Panc1 (cell line): ENCODE measurements at regions not wholly inside any gene's neighbourhood (a gene's known extent, or its start where the extent isn't known, plus 50 kb on each side); places are given as distances from the start of the nearest gene placed in this dataset.

ENCODE experiments used
- ATAC-seq: fragments of 200-7000 bp; cut with Tn5 transposase; 2 replicates; pipeline ENCODE4 v1.9.1; 2020; ENCODE audit warnings: mild to moderate bottlenecking, moderate library complexity
- BruUV-seq: library from RNA; stranded (reverse); fragments of 400-500 nt; replicated peaks from 2 replicates; lab custom pipeline; 2021; lab: Mats Ljungman, UMichigan
- CTCF ChIA-PET: fragments of 300-600 bp; sonication (Branson Sonifier 250); formaldehyde crosslinking; loops from one replicate; lab custom pipeline; 2022; ENCODE audit warnings: antibody characterized with exemption; lab: Charles Lee
- POLR2A ChIA-PET: fragments of 300-600 bp; sonication (Branson Sonifier 250); formaldehyde crosslinking; loops from one replicate; lab custom pipeline; 2022; ENCODE audit warnings: antibody characterized with exemption; lab: Charles Lee
- DNase-seq: peaks from one replicate; pipeline ENCODE4 v3.0.0-alpha.2; 2010; ENCODE audit warnings: low read depth, low spot score
- H3K27ac ChIP-seq: 2 replicates; pipeline ENCODE4 v1.5.1; 2011; ENCODE audit warnings: mild to moderate bottlenecking, low read length, inconsistent platforms
- H3K27me3 ChIP-seq: fragments of 200-500 bp; sonication (Bioruptor generic); 2 replicates; pipeline ENCODE4 v1.6.0; 2014; ENCODE audit warnings: low read length, inconsistent platforms; ENCODE audit not compliant: control insufficient read depth, insufficient read depth
- H3K36me3 ChIP-seq: fragments of 200-500 bp; sonication (Bioruptor generic); 2 replicates; pipeline ENCODE4 v1.5.1; 2014; ENCODE audit warnings: inconsistent platforms, mild to moderate bottlenecking, low read length, moderate library complexity; ENCODE audit not compliant: control insufficient read depth, insufficient read depth
- H3K4me1 ChIP-seq: 2 replicates; pipeline ENCODE4 v1.5.1; 2011; ENCODE audit warnings: inconsistent platforms, mild to moderate bottlenecking, low read length, moderate library complexity; ENCODE audit not compliant: control insufficient read depth, insufficient read depth
- H3K4me3 ChIP-seq, 2 experiments: 2 replicates each; pipeline ENCODE4 v1.5.1; 2011 to 2012; ENCODE audit warnings: low read depth in 2 of 2, low read length in 2 of 2, mild to moderate bottlenecking in 2 of 2, inconsistent platforms in 1 of 2, moderate library complexity in 1 of 2
- H3K9me3 ChIP-seq: fragments of 200-500 bp; sonication (Bioruptor generic); 2 replicates; pipeline ENCODE4 v1.5.1; 2014; ENCODE audit warnings: low read depth, mild to moderate bottlenecking, inconsistent platforms, low read length, moderate library complexity; ENCODE audit not compliant: control insufficient read depth, insufficient read depth
- CTCF ChIP-seq: fragments of 450-650 bp; IDR thresholded peaks from 2 replicates; pipeline ENCODE4 v1.5.1; 2017; ENCODE audit warnings: mild to moderate bottlenecking
- POLR2AphosphoS5 ChIP-seq: IDR thresholded peaks from 2 replicates; pipeline ENCODE4 v1.6.1; 2012; ENCODE audit warnings: mild to moderate bottlenecking, low read depth, low read length, moderate library complexity
- REST ChIP-seq, 2 experiments: IDR thresholded peaks; 2 replicates each; pipeline ENCODE4 v1.6.1; 2011 to 2012; ENCODE audit warnings: low read depth in 2 of 2, control low read depth in 1 of 2, low read length in 1 of 2, mild to moderate bottlenecking in 1 of 2, moderate library complexity in 1 of 2; ENCODE audit not compliant: insufficient read depth in 1 of 2
- SIN3A ChIP-seq: IDR thresholded peaks from 2 replicates; pipeline ENCODE4 v1.6.1; 2012; ENCODE audit warnings: low read depth, mild to moderate bottlenecking, low read length, moderate library complexity, borderline replicate concordance; ENCODE audit not compliant: insufficient read depth
- TCF7L2 ChIP-seq: IDR thresholded peaks from 2 replicates; pipeline ENCODE4 v1.6.1; 2011; ENCODE audit warnings: mild to moderate bottlenecking, low read depth, low read length, inconsistent platforms
- in situ Hi-C: cut with HindIII; loops from 2 replicates; pipeline ENCODE4 v1.10.0; 2016; ENCODE audit warnings: low sequenced_read_pairs, low pct_unique_long_range_greater_than_20kb
- intact Hi-C: fragments of 100-400 bp; cut with micrococcal nuclease; formaldehyde crosslinking; loops from one replicate; pipeline ENCODE4 v1.10.0; 2022; ENCODE audit not compliant: unreplicated experiment

- ATAC-seq (no peak), DNase-seq (no peak)
- no peak overlapping the region for H3K4me3 ChIP-seq
- H3K36me3 ChIP-seq: no peaks in the 10 kb centered on the region
- BruUV-seq: no TSS peak
- no peaks in the 10 kb centered on the region for H3K27me3 ChIP-seq
- ChIA-PET POLR2A (no interaction called here), CTCF (no interaction called here)
- H3K9me3 ChIP-seq: no peaks in the 10 kb centered on the region
- no peak overlapping the region for H3K27ac ChIP-seq
- no peak for TF ChIP-seq POLR2AphosphoS5
- TF ChIP-seq CTCF: no peak
- no peak for TF ChIP-seq REST (IDR thresholded peaks at IDR 0.05; ENCODE audit: insufficient read depth in 1 of 2, low read depth in 2 of 2, low read length in 1 of 2)
- no peak for TF ChIP-seq SIN3A
- TF ChIP-seq TCF7L2: no peak
- intact Hi-C loops: no loop called here
- no peaks in the 10 kb centered on the region for H3K4me1 ChIP-seq
- in situ Hi-C loops: no loop called here
These were observed 249.1 kb downstream of the QKI start for GRCh38 chr6:163663575-163663974.

- H3K4me3 ChIP-seq: no peak overlapping the region
- ATAC-seq: no peak
- intact Hi-C loops (no loop called here), in situ Hi-C loops (no loop called here)
- no peaks in the 10 kb centered on the region for H3K4me1 ChIP-seq
- ChIA-PET CTCF (no interaction called here), POLR2A (no interaction called here)
- no peak for DNase-seq
- BruUV-seq: no TSS peak
- no peak overlapping the region for H3K27ac ChIP-seq
- no peaks in the 10 kb centered on the region for H3K9me3 ChIP-seq
- no peaks in the 10 kb centered on the region for H3K36me3 ChIP-seq
- TF ChIP-seq TCF7L2 (no peak), SIN3A (no peak), REST (IDR thresholded peaks at IDR 0.05; ENCODE audit: insufficient read depth in 1 of 2, low read depth in 2 of 2, low read length in 1 of 2) (no peak), POLR2AphosphoS5 (no peak), CTCF (no peak)
- no peaks in the 10 kb centered on the region for H3K27me3 ChIP-seq
These were observed 248.2 kb downstream of the QKI start for GRCh38 chr6:163662604-163663225.
